HG03095 (cell line): ENCODE measurements at regions not wholly inside any gene's neighbourhood (a gene's known extent, or its start where the extent isn't known, plus 50 kb on each side); places are given as distances from the start of the nearest gene placed in this dataset.
A peak's percentile ranks its signal among the peaks of the same experiment; 100 is the strongest.

ENCODE experiments used
- ATAC-seq: cut with Tn5 transposase; IDR thresholded peaks from one replicate; pipeline ENCODE4 v1.9.1; 2021; ENCODE audit warnings: moderate library complexity; ENCODE audit not compliant: unreplicated experiment

- ATAC-seq: no peak
Observed at GRCh38 chr3:44074181-44074580, 167.5 kb upstream of the TOPAZ1 start.

DNA sequence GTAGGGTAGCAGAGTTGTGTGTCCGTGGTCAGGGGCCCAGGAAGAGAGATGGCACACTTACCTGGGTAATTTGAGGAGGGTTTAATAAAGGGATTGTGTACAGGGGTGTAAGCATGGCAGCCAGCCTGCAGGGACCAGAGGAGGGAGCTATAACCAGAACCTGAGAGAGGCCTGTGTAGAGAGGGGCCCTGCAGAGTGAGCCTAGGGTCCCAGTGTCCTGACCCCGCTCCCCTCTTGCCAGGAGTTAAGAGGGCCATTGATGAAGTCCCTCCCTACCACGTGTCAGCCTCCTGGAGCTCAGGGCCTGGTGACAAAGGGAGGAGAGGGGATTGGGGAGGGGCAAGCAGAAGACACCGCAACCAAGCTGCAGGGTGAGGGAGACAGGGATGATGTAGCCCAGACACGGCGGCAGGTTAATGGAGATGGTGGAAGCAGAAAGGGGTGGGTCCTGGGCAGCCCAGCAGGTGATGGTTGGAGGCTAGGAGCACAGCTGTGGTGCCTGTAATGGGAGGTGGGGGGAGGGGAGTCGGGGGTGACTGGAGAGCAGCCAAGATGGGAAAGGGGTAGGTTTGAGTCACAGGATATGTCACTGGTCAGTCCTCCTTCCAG, 165.4 kb upstream of the TOPAZ1 start:
- ATAC-seq: no peak

- ATAC-seq: no peak
Observed at GRCh38 chr3:44077267-44077666, 164.4 kb upstream of the TOPAZ1 start.

- ATAC-seq: no peak
Observed at GRCh38 chr3:44078863-44079262, 162.8 kb upstream of the TOPAZ1 start.

DNA sequence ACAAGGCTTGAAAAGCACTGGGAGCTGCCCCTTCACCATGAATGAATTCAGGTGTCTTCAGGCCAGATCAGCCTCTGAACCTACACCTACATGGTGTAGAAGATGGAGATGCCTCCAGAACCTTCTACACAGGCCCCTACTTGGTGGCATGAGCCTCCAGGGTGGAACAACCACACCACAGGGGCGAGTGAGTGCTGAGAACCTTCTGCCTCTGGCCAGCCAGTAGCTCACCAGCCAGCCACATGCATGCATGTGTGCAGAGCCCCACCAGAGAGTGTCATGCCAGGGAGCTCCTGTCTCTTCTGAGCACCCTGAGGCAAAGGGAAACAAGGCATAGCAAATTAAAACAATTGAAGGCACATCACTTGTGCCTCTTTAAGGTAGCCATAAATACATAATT, 161.8 kb upstream of the TOPAZ1 start:
- ATAC-seq: no peak

- ATAC-seq: no peak
Observed at GRCh38 chr3:44080474-44081072, 161.1 kb upstream of the TOPAZ1 start.

GRCh38 chr3:44090036-44090435, 151.7 kb upstream of the TOPAZ1 start:
- ATAC-seq: no peak

DNA sequence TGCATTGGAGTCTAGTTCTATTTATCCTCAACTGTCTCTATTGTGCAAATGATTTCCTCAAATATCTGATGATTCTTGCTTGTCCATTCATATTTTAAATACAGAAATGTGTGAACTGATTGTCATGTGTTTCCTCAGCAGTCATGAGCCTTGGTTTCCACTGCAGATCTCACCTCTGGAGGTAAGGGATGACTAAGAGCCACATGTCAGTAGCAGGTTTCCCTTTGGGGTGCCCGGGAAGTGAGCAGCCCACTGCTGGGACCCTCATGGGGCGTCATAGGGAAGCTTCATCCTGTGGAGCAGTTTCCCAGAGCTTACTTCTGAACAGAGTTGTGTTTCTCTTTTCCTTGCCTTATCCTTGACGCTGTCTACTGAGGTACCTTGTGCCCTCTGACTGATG, 149.2 kb upstream of the TOPAZ1 start:
- ATAC-seq: no peak

GRCh38 chr3:44093531-44093930, 148.2 kb upstream of the TOPAZ1 start:
- no peak for ATAC-seq

- ATAC-seq: no peak
Observed at GRCh38 chr3:44098656-44099415, 142.8 kb upstream of the TOPAZ1 start.

- no peak for ATAC-seq
Observed at GRCh38 chr3:44099566-44100297, 142.0 kb upstream of the TOPAZ1 start.

DNA sequence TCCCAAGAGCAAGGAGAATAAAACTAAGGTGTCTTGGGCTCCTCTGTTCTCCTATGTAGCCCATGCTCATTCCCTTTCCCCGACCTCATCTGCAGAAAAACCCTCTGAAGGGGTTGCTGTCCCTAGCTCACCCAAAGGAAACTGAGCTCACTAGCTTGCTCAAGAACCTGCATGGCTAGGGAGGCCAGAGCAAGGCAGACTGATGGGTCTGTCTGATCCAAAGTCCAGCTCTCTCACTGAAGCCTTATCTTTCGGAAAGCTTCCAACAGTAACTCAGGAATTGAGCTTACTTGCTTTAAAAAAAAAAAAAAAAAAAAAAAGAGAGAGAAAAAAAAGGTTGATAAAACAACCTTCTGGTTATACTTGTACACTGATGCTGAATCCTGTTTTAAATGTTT, 141.4 kb upstream of the TOPAZ1 start:
- ATAC-seq: no peak

DNA sequence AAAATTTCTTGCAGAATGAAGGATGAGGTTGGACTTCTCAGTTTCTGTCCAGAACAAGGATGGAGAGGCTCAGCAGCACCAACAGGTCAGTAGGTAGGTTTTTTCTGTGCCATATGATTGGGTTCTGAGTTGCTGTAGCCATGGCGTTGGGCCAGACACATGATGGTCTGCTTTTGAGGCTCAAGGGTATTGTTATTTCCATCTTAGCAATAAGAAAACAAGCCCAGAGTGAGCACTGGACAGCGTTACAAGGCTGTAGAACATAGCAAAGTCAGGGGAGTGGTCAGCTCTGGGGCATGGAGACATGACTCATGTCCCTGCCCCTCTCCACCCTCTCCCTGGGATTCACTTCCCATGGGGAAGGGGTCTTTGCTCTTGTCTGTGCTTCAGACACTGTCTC, 137.6 kb upstream of the TOPAZ1 start:
- no peak for ATAC-seq

DNA sequence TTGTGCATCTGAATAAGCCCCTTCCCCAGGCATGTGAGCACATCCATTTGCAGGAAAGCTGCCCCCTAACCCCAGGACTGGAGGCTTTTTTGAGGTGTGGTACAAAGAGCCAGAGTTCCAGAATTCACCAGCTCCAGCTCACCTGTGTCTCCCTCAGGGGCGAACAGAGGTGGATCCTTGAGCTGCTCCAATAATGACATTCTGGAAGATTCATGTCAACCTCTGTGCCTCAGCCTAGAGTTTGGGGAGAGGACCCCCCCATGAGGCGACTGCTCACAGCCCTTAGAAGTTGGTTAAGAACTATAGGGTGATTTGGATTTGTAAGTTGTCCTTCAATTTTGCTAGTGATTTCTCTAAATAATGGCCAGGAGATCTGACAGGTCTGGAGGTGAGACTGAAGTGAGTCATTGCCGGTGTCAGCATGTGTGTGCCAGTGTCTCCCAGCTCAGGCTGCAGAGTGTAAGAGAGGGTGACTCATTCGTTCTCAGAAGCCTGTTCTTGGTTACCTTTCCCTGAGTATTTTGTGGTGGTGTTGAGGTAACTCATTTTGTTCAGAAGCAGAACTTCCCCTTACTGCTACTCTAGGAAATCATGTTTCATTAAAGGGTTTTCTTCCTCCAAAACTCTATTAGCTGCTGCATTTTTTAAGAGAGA, 136.9 kb upstream of the TOPAZ1 start:
- ATAC-seq: peak; percentile 97

- no peak for ATAC-seq
Observed at GRCh38 chr3:44105571-44105970, 136.1 kb upstream of the TOPAZ1 start.

DNA sequence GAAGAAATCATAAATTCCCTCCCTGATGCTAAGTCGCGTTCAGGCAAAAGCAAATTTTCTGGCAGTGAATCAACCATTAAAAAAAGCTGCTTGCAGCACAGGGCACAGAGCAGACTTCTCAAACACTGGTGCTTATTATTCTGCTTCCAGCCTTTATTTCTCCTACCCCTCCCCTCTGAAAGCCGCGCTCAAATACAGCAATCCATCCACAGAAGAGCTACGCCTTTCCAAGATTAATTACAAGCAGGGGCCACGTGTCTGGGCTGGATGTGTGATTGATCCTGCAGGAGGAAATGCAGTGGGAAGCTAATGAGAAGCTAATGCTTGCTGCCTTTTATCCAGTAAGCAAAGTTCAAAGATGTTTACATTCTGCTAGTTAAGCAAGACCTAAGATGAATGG, 134.9 kb upstream of the TOPAZ1 start:
- no peak for ATAC-seq

GRCh38 chr3:44108481-44108880, 133.2 kb upstream of the TOPAZ1 start:
- ATAC-seq: no peak

- ATAC-seq: no peak
Observed at GRCh38 chr3:44109771-44110361, 131.8 kb upstream of the TOPAZ1 start.

GRCh38 chr3:44110648-44111047, 131.0 kb upstream of the TOPAZ1 start:
- ATAC-seq: no peak

DNA sequence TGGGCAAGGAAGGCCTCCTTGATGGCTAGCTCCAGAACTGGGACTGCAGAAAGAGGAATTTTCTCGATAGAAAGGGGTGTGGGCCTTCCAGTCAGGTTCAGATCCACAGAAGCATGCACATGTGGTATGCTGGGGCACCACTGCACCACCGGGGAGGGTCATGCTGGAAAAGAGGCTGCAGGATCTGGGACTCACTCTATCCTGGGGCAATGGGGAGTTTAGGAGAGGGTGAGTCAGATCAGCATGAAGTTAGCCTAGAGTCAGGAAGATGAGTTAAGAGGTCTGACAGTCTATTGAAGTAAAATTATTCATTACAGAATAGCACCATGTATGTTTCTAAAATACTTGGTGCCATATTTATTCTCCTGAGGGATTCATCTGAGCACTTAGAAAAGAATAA, 130.2 kb upstream of the TOPAZ1 start:
- ATAC-seq: no peak

GRCh38 chr3:44114142-44114541, 127.5 kb upstream of the TOPAZ1 start:
- ATAC-seq: no peak
